SK-N-MC (cell line): ENCODE measurements at regions not wholly inside any gene's neighbourhood (a gene's known extent, or its start where the extent isn't known, plus 50 kb on each side); places are given as distances from the start of the nearest gene placed in this dataset.

ENCODE experiments used
- EZH2 ChIP-seq: fragments of 200-600 bp; sonication (generic); IDR thresholded peaks from one replicate; pipeline ENCODE4 v1.6.1; 2017; ENCODE audit warnings: antibody characterized with exemption
- FOXP2 ChIP-seq: optimal IDR thresholded peaks from 2 replicates; pipeline ENCODE3; 2011; ENCODE audit warnings: mild to moderate bottlenecking, moderate library complexity; ENCODE audit not compliant: insufficient read depth; ENCODE audit errors: extremely low read length, control extremely low read depth
- POLR2AphosphoS5 ChIP-seq: IDR thresholded peaks from 2 replicates; pipeline ENCODE4 v1.6.1; 2012; ENCODE audit warnings: mild to moderate bottlenecking, low read depth, low read length, borderline replicate concordance

DNA sequence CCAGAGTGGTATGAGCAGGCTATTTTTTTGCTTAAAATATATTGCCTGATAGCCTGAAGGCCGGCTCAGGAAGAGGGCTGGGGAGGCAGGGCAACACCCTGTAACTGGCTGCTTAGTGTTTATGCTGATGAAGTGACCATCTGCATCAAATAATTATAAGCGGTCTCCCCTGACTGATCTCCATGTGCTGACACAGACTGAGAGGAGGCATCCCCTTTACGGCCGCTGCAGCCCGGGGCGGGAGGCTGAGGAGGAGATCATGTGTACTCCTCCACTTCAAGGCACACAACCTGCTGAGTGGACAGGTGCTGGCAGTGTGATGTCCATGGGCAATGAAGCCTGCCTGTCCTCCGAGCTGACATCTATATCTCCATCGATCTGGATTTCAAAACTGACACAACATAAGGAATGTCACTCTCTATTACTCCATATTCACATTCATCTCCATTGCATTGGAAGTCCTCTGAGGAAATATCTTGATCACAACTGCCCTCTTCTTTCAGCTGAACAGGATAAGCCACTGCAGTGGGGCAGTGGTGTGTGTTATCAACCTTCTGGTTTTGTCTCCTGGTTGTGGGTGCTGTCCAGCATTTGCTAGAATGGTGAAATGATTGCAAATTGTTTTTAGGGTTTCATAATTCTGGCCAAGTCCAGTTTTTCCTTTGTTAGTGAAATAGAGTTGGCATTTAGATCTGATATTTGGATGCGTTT is 143.5 kb downstream of the AQP4 start:
- TF ChIP-seq POLR2AphosphoS5, result no peak
- TF ChIP-seq EZH2, result no peak
- TF ChIP-seq FOXP2, result no peak
